GM23248 (cell line): ENCODE measurements at regions not wholly inside any gene's neighbourhood (a gene's known extent, or its start where the extent isn't known, plus 50 kb on each side); places are given as distances from the start of the nearest gene placed in this dataset.

Experiments
- DNase-seq: peaks from one replicate; pipeline ENCODE4 v3.0.0-alpha.2; 2015
- H2AFZ ChIP-seq: fragments of 200-600 bp; sonication (generic); 2 replicates; pipeline ENCODE4 v1.6.1; 2016; ENCODE audit warnings: antibody characterized with exemption
- H3F3A ChIP-seq: fragments of 200-600 bp; sonication (generic); 2 replicates; pipeline ENCODE4 v1.6.1; 2016; ENCODE audit warnings: mild to moderate bottlenecking, antibody characterized with exemption, mixed run types; ENCODE audit not compliant: insufficient read depth
- H3K27ac ChIP-seq: fragments of 200-600 bp; sonication (generic); 2 replicates; pipeline ENCODE4 v1.5.1; 2016; ENCODE audit warnings: mild to moderate bottlenecking
- H3K27me3 ChIP-seq: fragments of 200-600 bp; sonication (generic); replicated peaks from 2 replicates; pipeline ENCODE4 v1.6.1; 2016; ENCODE audit warnings: mild to moderate bottlenecking; ENCODE audit not compliant: insufficient read depth
- H3K36me3 ChIP-seq: fragments of 200-600 bp; sonication (generic); 2 replicates; pipeline ENCODE4 v1.6.1; 2016; ENCODE audit warnings: low read depth, mild to moderate bottlenecking
- H3K4me1 ChIP-seq: fragments of 200-600 bp; sonication (generic); 2 replicates; pipeline ENCODE4 v1.6.1; 2016; ENCODE audit warnings: mild to moderate bottlenecking; ENCODE audit not compliant: insufficient read depth
- H3K4me2 ChIP-seq: fragments of 200-600 bp; sonication (generic); one replicate; pipeline ENCODE4 v1.6.1; 2016; ENCODE audit warnings: mild to moderate bottlenecking; ENCODE audit not compliant: unreplicated experiment
- H3K4me3 ChIP-seq: fragments of 200-600 bp; sonication (generic); 2 replicates; pipeline ENCODE4 v1.5.1; 2016; ENCODE audit warnings: mild to moderate bottlenecking
- H3K79me2 ChIP-seq: fragments of 200-600 bp; sonication (generic); 2 replicates; pipeline ENCODE4 v1.6.1; 2016; ENCODE audit warnings: mild to moderate bottlenecking; ENCODE audit not compliant: insufficient read depth
- H3K9ac ChIP-seq: fragments of 200-600 bp; sonication (generic); 2 replicates; pipeline ENCODE4 v1.6.1; 2016; ENCODE audit warnings: mild to moderate bottlenecking
- H3K9me2 ChIP-seq: fragments of 200-600 bp; sonication (generic); 2 replicates; pipeline ENCODE4 v1.6.1; 2016; ENCODE audit warnings: mixed run types, mild to moderate bottlenecking, moderate library complexity; ENCODE audit not compliant: insufficient read depth
- H3K9me3 ChIP-seq: fragments of 200-600 bp; sonication (generic); one replicate; pipeline ENCODE4 v1.6.1; 2017; ENCODE audit warnings: low read depth
- H4K20me1 ChIP-seq: fragments of 200-600 bp; sonication (generic); 2 replicates; pipeline ENCODE4 v1.6.0; 2016; ENCODE audit not compliant: insufficient read depth
- EZH2 ChIP-seq: fragments of 200-600 bp; sonication (generic); IDR thresholded peaks from 2 replicates; pipeline ENCODE4 v1.6.1; 2018; ENCODE audit warnings: antibody characterized with exemption, mild to moderate bottlenecking; ENCODE audit not compliant: insufficient read depth, poor library complexity, severe bottlenecking
- EZH2phosphoT487 ChIP-seq: fragments of 200-600 bp; sonication (generic); IDR thresholded peaks from 2 replicates; pipeline ENCODE4 v1.6.1; 2018; ENCODE audit warnings: antibody characterized with exemption, moderate library complexity, mild to moderate bottlenecking, low read depth; ENCODE audit not compliant: insufficient read depth
- WGBS, 2 experiments: methylation state at CpG; one replicate each; pipeline ENCODE4 v1.1.6; 2015 to 2017; ENCODE audit warnings: low lambda C conversion rate in 2 of 2, low coverage in 1 of 2; ENCODE audit errors: missing lambda C conversion rate in 2 of 2; 5-methylcytosine and 5-hydroxymethylcytosine counted together
- in situ Hi-C: fragments of 300-500 bp; cut with MboI; formaldehyde crosslinking; loops from 2 replicates; pipeline ENCODE4 v1.15.0; 2020

- no peaks in the 10 kb centered on the region for H4K20me1 ChIP-seq
- H3K27ac ChIP-seq, result no peak overlapping the region
- no peak overlapping the region for H3K9ac ChIP-seq
- WGBS, 2 experiments, result 22 to 39% methylated on average over 2 of the region's 2 CpGs
- no peak for DNase-seq
- TF ChIP-seq EZH2phosphoT487, result no peak
- TF ChIP-seq EZH2, result no peak
- H3F3A ChIP-seq, result no peaks in the 10 kb centered on the region
- H2AFZ ChIP-seq, result no peak overlapping the region
- no peak overlapping the region for H3K4me2 ChIP-seq
- H3K4me1 ChIP-seq, result no peaks in the 10 kb centered on the region
- H3K9me3 ChIP-seq, result no peaks in the 10 kb centered on the region
- H3K4me3 ChIP-seq, result no peak overlapping the region
- H3K27me3 ChIP-seq, result no peaks in the 10 kb centered on the region
- H3K36me3 ChIP-seq, result no peaks in the 10 kb centered on the region
- no peaks in the 10 kb centered on the region for H3K79me2 ChIP-seq
- in situ Hi-C loops, result no loop called here
- H3K9me2 ChIP-seq, result no peaks in the 10 kb centered on the region
Observed at GRCh38 chr7:119688831-119689230, 584.1 kb upstream of the KCND2 start.

- no peaks in the 10 kb centered on the region for H3K27me3 ChIP-seq
- H3K9me3 ChIP-seq, result peaks cover 4% of the 10 kb centered on the region
- H3K9me2 ChIP-seq, result no peaks in the 10 kb centered on the region
- no peak overlapping the region for H3K27ac ChIP-seq
- no peaks in the 10 kb centered on the region for H3K79me2 ChIP-seq
- no peak overlapping the region for H3K4me3 ChIP-seq
- H3K9ac ChIP-seq, result no peak overlapping the region
- no peak overlapping the region for H3K4me2 ChIP-seq
- no peaks in the 10 kb centered on the region for H4K20me1 ChIP-seq
- H3K4me1 ChIP-seq, result no peaks in the 10 kb centered on the region
- DNase-seq, result no peak
- H3K36me3 ChIP-seq, result no peaks in the 10 kb centered on the region
- H3F3A ChIP-seq, result no peaks in the 10 kb centered on the region
- in situ Hi-C loops, result no loop called here
- TF ChIP-seq EZH2phosphoT487 (no peak), EZH2 (no peak)
- 30 to 31% methylated on average over 3 of the region's 3 CpGs for WGBS, 2 experiments
- no peak overlapping the region for H2AFZ ChIP-seq
Observed at GRCh38 chr7:119692541-119692940, 580.4 kb upstream of the KCND2 start.

GRCh38 chr7:119694506-119694905, 578.5 kb upstream of the KCND2 start:
- Histone ChIP-seq H3K27ac (no peak overlapping the region), H3K27me3 (no peaks in the 10 kb centered on the region), H3K9me3 (peaks cover 4% of the 10 kb centered on the region), H3K4me1 (no peaks in the 10 kb centered on the region), H3K4me2 (no peak overlapping the region), H3K9me2 (no peaks in the 10 kb centered on the region), H3K79me2 (no peaks in the 10 kb centered on the region), H3K9ac (no peak overlapping the region), H3F3A (no peaks in the 10 kb centered on the region), H3K4me3 (no peak overlapping the region), H3K36me3 (no peaks in the 10 kb centered on the region), H2AFZ (no peak overlapping the region), H4K20me1 (no peaks in the 10 kb centered on the region)
- 0 to 2% methylated on average over 1 of the region's 1 CpG for WGBS, 2 experiments
- in situ Hi-C loops, result no loop called here
- no peak for DNase-seq
- no peak for TF ChIP-seq EZH2phosphoT487
- TF ChIP-seq EZH2, result no peak

- Histone ChIP-seq H3F3A (no peaks in the 10 kb centered on the region), H3K4me2 (no peak overlapping the region), H2AFZ (no peak overlapping the region), H3K79me2 (no peaks in the 10 kb centered on the region), H4K20me1 (no peaks in the 10 kb centered on the region), H3K27ac (no peak overlapping the region), H3K27me3 (no peaks in the 10 kb centered on the region), H3K9me2 (no peaks in the 10 kb centered on the region), H3K4me1 (no peaks in the 10 kb centered on the region), H3K9me3 (peaks cover 4% of the 10 kb centered on the region), H3K9ac (no peak overlapping the region), H3K36me3 (no peaks in the 10 kb centered on the region), H3K4me3 (no peak overlapping the region)
- TF ChIP-seq EZH2phosphoT487, result no peak
- TF ChIP-seq EZH2, result no peak
- DNase-seq, result no peak
- WGBS, 2 experiments, result 49 to 52% methylated on average over 3 of the region's 3 CpGs
- in situ Hi-C loops, result no loop called here
Observed at GRCh38 chr7:119696336-119696735, 576.6 kb upstream of the KCND2 start.

GRCh38 chr7:119703895-119704294, 569.1 kb upstream of the KCND2 start:
- H3K9ac ChIP-seq, result no peak overlapping the region
- WGBS, 2 experiments, result 0 to 10% methylated on average over 1 of the region's 1 CpG
- no peaks in the 10 kb centered on the region for H3K36me3 ChIP-seq
- H3K4me3 ChIP-seq, result no peak overlapping the region
- no peak for TF ChIP-seq EZH2
- no peak for TF ChIP-seq EZH2phosphoT487
- H4K20me1 ChIP-seq, result no peaks in the 10 kb centered on the region
- H3F3A ChIP-seq, result no peaks in the 10 kb centered on the region
- no peak overlapping the region for H2AFZ ChIP-seq
- H3K4me2 ChIP-seq, result no peak overlapping the region
- H3K79me2 ChIP-seq, result no peaks in the 10 kb centered on the region
- H3K9me3 ChIP-seq, result peaks cover 3% of the 10 kb centered on the region
- no peak overlapping the region for H3K27ac ChIP-seq
- no peaks in the 10 kb centered on the region for H3K4me1 ChIP-seq
- no peaks in the 10 kb centered on the region for H3K9me2 ChIP-seq
- in situ Hi-C loops, result no loop called here
- no peaks in the 10 kb centered on the region for H3K27me3 ChIP-seq
- no peak for DNase-seq
